Esophagus muscularis mucosa (tissue), 4 donors: ENCODE measurements at regions not wholly inside any gene's neighbourhood (a gene's known extent, or its start where the extent isn't known, plus 50 kb on each side); places are given as distances from the start of the nearest gene placed in this dataset.

ENCODE experiments used
- EP300 ChIP-seq: sonication (generic); formaldehyde crosslinking; IDR thresholded peaks from one replicate; pipeline ENCODE4 v1.6.1; 2017; ENCODE audit warnings: antibody characterized with exemption
- POLR2A ChIP-seq: fragments of 450-650 bp; IDR thresholded peaks from one replicate; pipeline ENCODE4 v1.6.1; 2017; ENCODE audit warnings: antibody characterized with exemption, moderate library complexity, mild to moderate bottlenecking, low read depth
- TF ChIP-seq, protein P1 (sequence below), 3 experiments: fragments of 200-600 bp in 2 of 3; fragments of 450-650 bp in 1 of 3; sonication (generic) in 2 of 3; IDR thresholded peaks; one replicate each; pipeline ENCODE4 v1.5.1; 2017 to 2019; ENCODE audit warnings: antibody characterized with exemption in 3 of 3, mild to moderate bottlenecking in 2 of 3, moderate library complexity in 1 of 3

- TF ChIP-seq POLR2A = no peak
- TF ChIP-seq, protein P1, sequence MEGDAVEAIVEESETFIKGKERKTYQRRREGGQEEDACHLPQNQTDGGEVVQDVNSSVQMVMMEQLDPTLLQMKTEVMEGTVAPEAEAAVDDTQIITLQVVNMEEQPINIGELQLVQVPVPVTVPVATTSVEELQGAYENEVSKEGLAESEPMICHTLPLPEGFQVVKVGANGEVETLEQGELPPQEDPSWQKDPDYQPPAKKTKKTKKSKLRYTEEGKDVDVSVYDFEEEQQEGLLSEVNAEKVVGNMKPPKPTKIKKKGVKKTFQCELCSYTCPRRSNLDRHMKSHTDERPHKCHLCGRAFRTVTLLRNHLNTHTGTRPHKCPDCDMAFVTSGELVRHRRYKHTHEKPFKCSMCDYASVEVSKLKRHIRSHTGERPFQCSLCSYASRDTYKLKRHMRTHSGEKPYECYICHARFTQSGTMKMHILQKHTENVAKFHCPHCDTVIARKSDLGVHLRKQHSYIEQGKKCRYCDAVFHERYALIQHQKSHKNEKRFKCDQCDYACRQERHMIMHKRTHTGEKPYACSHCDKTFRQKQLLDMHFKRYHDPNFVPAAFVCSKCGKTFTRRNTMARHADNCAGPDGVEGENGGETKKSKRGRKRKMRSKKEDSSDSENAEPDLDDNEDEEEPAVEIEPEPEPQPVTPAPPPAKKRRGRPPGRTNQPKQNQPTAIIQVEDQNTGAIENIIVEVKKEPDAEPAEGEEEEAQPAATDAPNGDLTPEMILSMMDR (IDR thresholded peaks at IDR 0.05) = no peak
- no peak for TF ChIP-seq EP300
These were observed 204.9 kb downstream of the MAF start for GRCh38 chr16:79395591-79395990.
